Choroid plexus epithelial cell (primary cell): ENCODE measurements at regions not wholly inside any gene's neighbourhood (a gene's known extent, or its start where the extent isn't known, plus 50 kb on each side); places are given as distances from the start of the nearest gene placed in this dataset.

Experiments
- DNase-seq: peaks from one replicate; pipeline ENCODE4 v3.0.0-alpha.2; 2010; ENCODE audit warnings: low read depth
- H3K4me3 ChIP-seq: 2 replicates; pipeline ENCODE4 v1.5.1; 2011; ENCODE audit warnings: low read depth, mild to moderate bottlenecking, control low read depth, low read length, moderate library complexity
- CTCF ChIP-seq: conservative IDR thresholded peaks from 2 replicates; pipeline ENCODE4 v1.5.1; 2011; ENCODE audit warnings: low read depth, mild to moderate bottlenecking, control low read depth, inconsistent platforms, low read length, moderate library complexity

- no peak for TF ChIP-seq CTCF
- DNase-seq = peak; percentile 18
- no peak overlapping the region for H3K4me3 ChIP-seq
Observed at GRCh38 chr4:112978691-112979472, 70.6 kb upstream of the ANK2 start.

- DNase-seq = no peak
- no peak for TF ChIP-seq CTCF
- no peak overlapping the region for H3K4me3 ChIP-seq
Observed at GRCh38 chr4:112979881-112980421, 69.5 kb upstream of the ANK2 start.

- DNase-seq = peak; percentile 7
- no peak overlapping the region for H3K4me3 ChIP-seq
- no peak for TF ChIP-seq CTCF
Observed at GRCh38 chr4:112982680-112983079, 66.8 kb upstream of the ANK2 start.

DNA sequence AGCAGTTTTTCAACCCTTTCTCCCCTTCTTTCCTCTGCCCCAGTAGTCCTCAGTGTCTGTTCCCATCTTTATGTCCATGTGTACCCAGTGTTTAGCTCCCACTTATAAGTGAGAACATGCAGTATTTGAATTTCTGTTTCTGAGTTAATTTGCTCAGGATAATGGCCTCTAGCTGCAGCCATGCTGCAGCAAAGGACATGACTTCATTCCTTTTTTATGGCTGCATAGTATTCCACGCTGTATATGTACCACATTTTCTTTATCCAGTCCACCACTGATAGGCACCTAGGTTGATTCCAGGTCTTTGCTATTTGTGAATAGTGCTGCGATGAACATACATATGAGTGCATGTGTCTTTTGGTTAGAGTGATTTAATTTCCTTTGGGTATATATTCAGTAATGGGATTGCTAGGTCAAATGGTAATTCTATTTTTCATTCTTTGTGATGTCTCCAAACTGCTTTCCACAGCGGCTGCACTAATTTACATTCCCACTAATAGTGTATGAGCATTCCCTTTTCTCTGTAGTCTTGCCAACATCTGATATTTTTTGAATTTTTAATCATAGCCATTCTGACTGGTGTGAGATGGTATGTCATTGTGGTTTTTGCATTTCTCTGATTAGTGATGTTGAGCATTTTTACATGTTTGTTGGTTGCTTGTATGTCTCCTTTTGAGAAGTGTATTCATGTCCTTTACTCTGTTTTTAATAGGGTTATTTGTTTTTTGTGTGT, 54.6 kb upstream of the ANK2 start:
- DNase-seq = no peak
- no peak for TF ChIP-seq CTCF
- H3K4me3 ChIP-seq = no peak overlapping the region
